ENCODE measurements at regions not wholly inside any gene's neighbourhood (a gene's known extent, or its start where the extent isn't known, plus 50 kb on each side); places are given as distances from the start of the nearest gene placed in this dataset.

DNA sequence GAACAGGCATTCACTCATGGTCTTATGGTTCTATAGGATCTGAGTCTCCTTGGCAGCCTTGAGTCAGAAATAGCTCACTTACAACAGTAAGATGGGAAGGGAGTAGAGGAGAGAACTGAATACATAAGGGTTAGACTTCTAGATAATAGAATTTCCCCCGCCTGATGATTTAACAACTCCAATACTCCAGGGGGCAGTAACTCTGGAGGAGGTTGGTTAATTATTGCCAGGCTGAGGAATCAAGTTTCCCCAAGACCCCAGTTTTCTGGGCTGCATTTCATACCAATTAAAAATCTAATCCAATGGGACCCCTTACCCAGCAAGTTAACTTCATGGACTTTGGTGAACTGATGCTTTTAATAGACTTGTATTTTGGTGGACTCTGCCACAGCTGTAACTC, 94.2 kb upstream of the MOCS1 start:
- H3K36me3 ChIP-seq (replicated peaks in 1 of 2; ENCODE audit: insufficient read depth in 1 of 2, low read depth in 2 of 2), result no peaks in the 10 kb centered on the region

DNA sequence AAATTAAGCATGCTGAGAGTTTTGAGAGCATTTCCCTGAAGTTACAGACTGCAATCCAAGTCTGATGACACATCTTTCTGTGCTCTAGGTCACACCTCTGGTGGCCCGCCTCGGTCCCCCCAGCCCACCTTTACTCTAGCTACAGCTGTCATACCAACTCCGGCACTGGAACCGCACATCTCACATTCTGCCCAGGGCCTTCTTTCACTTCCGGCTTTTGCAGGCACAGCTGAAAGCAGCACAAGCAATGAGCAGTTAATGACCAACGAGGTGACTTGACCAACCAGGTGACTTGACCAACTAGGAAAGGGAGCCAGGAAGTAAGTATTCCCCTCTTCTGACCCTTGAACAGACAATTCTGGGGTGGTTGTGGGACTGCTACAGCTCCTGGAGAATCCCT, 88.6 kb upstream of the MOCS1 start:
- DNase-seq, result no peak
- Histone ChIP-seq H3K36me3 (replicated peaks in 1 of 2; ENCODE audit: insufficient read depth in 1 of 2, low read depth in 2 of 2) (no peaks in the 10 kb centered on the region), H3K27me3 (no peaks in the 10 kb centered on the region), H3K4me3 (no peak overlapping the region), H3K27ac (no peak overlapping the region), H3K4me1 (peaks cover 6% of the 10 kb centered on the region), H3K9me3 (no peaks in the 10 kb centered on the region)
- TF ChIP-seq, protein P1, sequence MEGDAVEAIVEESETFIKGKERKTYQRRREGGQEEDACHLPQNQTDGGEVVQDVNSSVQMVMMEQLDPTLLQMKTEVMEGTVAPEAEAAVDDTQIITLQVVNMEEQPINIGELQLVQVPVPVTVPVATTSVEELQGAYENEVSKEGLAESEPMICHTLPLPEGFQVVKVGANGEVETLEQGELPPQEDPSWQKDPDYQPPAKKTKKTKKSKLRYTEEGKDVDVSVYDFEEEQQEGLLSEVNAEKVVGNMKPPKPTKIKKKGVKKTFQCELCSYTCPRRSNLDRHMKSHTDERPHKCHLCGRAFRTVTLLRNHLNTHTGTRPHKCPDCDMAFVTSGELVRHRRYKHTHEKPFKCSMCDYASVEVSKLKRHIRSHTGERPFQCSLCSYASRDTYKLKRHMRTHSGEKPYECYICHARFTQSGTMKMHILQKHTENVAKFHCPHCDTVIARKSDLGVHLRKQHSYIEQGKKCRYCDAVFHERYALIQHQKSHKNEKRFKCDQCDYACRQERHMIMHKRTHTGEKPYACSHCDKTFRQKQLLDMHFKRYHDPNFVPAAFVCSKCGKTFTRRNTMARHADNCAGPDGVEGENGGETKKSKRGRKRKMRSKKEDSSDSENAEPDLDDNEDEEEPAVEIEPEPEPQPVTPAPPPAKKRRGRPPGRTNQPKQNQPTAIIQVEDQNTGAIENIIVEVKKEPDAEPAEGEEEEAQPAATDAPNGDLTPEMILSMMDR (IDR thresholded peaks at IDR 0.05), result no peak
- TF ChIP-seq POLR2A (IDR thresholded peaks at IDR 0.05), result no peak
- WGBS, 2 donors, result 75 to 82% methylated on average over 6 of the region's 6 CpGs
- intact Hi-C loops (cut with DNase I), result no loop called here
- no peak for ATAC-seq

More for the DNA sequence above, 94.2 kb upstream of the MOCS1 start:
- no peaks in the 10 kb centered on the region for H3K9me3 ChIP-seq
- DNase-seq, result no peak
- 92 to 93% methylated on average over 1 of the region's 1 CpG for WGBS, 2 donors
- no peak overlapping the region for H3K27ac ChIP-seq
- no peak overlapping the region for H3K4me3 ChIP-seq
- ATAC-seq, result no peak
- H3K27me3 ChIP-seq, result no peaks in the 10 kb centered on the region
- intact Hi-C loops (cut with DNase I), result no loop called here
- no peaks in the 10 kb centered on the region for H3K4me1 ChIP-seq
- TF ChIP-seq, protein P1 (IDR thresholded peaks at IDR 0.05), result no peak
- TF ChIP-seq POLR2A (IDR thresholded peaks at IDR 0.05), result no peak

DNA sequence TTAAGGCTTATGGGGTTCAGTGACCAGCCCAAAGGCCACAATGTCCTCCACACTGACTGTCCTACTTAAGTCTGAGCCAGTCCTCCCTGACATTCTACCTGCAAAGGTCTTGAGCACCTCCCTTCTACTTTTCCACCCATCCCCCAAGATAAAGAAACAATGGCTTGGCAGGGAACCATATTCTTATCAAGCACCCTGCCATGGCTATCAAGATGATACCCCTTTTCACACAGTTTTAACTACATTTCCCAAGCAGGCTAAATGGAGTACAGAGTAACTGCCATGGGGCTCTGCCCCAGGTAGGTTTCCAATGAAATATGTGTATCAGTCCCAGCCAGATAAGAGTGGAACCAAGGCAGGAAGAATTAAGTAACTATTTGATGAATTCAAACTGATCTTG, 85.9 kb upstream of the MOCS1 start:
- intact Hi-C loops (cut with DNase I), result no loop called here
- ATAC-seq (no peak), DNase-seq (no peak)
- Histone ChIP-seq H3K27ac (no peak overlapping the region), H3K27me3 (no peaks in the 10 kb centered on the region), H3K36me3 (replicated peaks in 1 of 2; ENCODE audit: insufficient read depth in 1 of 2, low read depth in 2 of 2) (no peaks in the 10 kb centered on the region), H3K4me1 (peaks cover 6% of the 10 kb centered on the region), H3K9me3 (peaks cover 0 to 8% (median 0%) of the 10 kb centered on the region in 3 donors), H3K4me3 (no peak overlapping the region)
- TF ChIP-seq, protein P1 (IDR thresholded peaks at IDR 0.05), result no peak
- no peak for TF ChIP-seq POLR2A (IDR thresholded peaks at IDR 0.05)

DNA sequence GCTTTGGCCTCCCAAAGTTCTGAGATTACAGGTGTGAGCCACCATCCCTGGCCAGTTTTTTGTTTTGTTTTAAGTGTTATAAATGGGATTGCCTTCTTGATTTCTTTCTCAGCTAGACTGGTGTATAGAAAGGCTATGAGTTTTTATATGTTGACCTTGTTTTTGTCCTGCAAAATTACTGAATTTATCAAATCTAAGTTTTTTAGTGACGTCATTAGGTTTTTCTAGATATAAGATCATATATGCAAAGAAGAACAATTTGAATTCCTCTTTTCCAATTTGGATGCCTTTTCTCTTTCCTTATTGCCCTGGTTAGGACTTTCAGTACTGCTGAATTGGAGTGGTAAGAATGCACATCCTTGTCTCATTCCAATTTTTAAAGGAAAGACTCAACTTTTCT, 81.3 kb upstream of the MOCS1 start:
- no peak for DNase-seq
- no peak for TF ChIP-seq POLR2A (IDR thresholded peaks at IDR 0.05)
- TF ChIP-seq, protein P1 (IDR thresholded peaks at IDR 0.05), result no peak
- Histone ChIP-seq H3K4me3 (no peak overlapping the region), H3K4me1 (no peaks in the 10 kb centered on the region), H3K27me3 (no peaks in the 10 kb centered on the region), H3K27ac (no peak overlapping the region), H3K36me3 (replicated peaks in 1 of 2; ENCODE audit: insufficient read depth in 1 of 2, low read depth in 2 of 2) (no peaks in the 10 kb centered on the region), H3K9me3 (peaks cover 0 to 8% (median 0%) of the 10 kb centered on the region in 3 donors)
- WGBS, 2 donors, result 83 to 91% methylated on average over 1 of the region's 1 CpG
- intact Hi-C loops (cut with DNase I), result no loop called here
- no peak for ATAC-seq

DNA sequence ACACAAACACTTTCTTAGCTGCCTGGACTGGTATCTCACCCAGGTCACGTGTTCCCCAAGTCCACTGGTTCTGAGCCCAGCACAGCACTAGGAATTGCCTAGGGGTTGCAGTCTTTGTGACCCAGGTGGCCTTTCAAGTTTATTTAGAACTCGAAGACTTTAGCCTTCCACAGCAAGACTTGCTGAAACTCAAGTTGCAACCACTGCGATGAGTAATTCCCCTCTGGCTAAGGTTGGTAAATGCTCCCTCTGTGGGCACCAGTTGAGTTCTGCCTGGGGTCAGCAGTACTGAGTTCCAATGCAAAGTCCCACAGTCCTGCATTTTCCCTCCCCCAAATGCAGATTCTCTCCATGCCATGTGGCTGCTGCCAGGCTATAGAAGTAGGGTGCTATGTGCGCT, 77.6 kb upstream of the MOCS1 start:
- DNase-seq, result no peak
- H3K9me3 ChIP-seq, result peaks cover 0 to 8% (median 0%) of the 10 kb centered on the region in 3 donors
- intact Hi-C loops (cut with DNase I), result no loop called here
- H3K27me3 ChIP-seq, result no peaks in the 10 kb centered on the region
- no peak overlapping the region for H3K27ac ChIP-seq
- no peaks in the 10 kb centered on the region for H3K36me3 ChIP-seq (replicated peaks in 1 of 2; ENCODE audit: insufficient read depth in 1 of 2, low read depth in 2 of 2)
- no peaks in the 10 kb centered on the region for H3K4me1 ChIP-seq
- WGBS, 2 donors, result 85 to 94% methylated on average over 3 to 4 of the region's 4 CpGs
- no peak for ATAC-seq
- TF ChIP-seq, protein P1 (IDR thresholded peaks at IDR 0.05), result no peak
- TF ChIP-seq POLR2A (IDR thresholded peaks at IDR 0.05), result no peak
- H3K4me3 ChIP-seq, result no peak overlapping the region
